OCI-LY7 (cell line): ENCODE measurements at regions not wholly inside any gene's neighbourhood (a gene's known extent, or its start where the extent isn't known, plus 50 kb on each side); places are given as distances from the start of the nearest gene placed in this dataset.

Source experiments
- CTCF ChIP-seq: fragments of 200-600 bp; sonication (generic); conservative IDR thresholded peaks from 2 replicates; pipeline ENCODE4 v1.5.1; 2014; ENCODE audit warnings: mild to moderate bottlenecking, antibody characterized with exemption, low read length, moderate library complexity, mixed read lengths
- EZH2phosphoT487 ChIP-seq: fragments of 200-600 bp; sonication (generic); IDR thresholded peaks from 2 replicates; pipeline ENCODE4 v1.6.1; 2018; ENCODE audit warnings: low read depth, borderline replicate concordance, mild to moderate bottlenecking, mixed run types, antibody characterized with exemption, low read length, moderate library complexity, mixed read lengths

GRCh38 chr13:58879114-58879513 is 1247.6 kb downstream of the PCDH17 start:
- TF ChIP-seq EZH2phosphoT487 (no peak), CTCF (no peak)
